ENCODE measurements at regions not wholly inside any gene's neighbourhood (a gene's known extent, or its start where the extent isn't known, plus 50 kb on each side); places are given as distances from the start of the nearest gene placed in this dataset.
"Not testable (repeated sequence)": the region's sequence is repeated elsewhere in the genome, so short reads cannot be mapped to it uniquely, and the experiment has no call there.

DNA sequence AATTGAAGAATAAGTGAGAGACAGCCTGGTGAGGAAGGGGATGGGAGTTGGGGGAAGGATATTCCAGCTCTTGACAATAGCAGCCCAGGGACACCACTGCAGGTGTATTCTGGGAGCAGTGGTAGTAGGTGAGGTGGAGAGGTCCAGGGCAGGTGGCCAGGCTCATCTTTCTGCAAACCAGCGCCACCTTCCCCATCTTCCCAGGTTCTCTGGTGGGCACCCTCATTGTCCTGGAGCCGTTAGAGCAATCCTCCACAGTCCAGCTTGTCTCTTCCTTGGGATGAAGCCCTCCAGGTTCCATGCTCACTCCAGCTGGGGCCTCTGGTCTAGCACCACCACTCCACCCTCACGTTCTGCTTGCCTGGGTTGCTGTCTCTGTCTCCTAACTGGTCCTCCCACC, 97.0 kb downstream of the IER5 start:
- H3K27me3 Mint-ChIP-seq (ENCODE audit: low read depth, unreplicated experiment): peaks cover 51% of the 10 kb centered on the region

DNA sequence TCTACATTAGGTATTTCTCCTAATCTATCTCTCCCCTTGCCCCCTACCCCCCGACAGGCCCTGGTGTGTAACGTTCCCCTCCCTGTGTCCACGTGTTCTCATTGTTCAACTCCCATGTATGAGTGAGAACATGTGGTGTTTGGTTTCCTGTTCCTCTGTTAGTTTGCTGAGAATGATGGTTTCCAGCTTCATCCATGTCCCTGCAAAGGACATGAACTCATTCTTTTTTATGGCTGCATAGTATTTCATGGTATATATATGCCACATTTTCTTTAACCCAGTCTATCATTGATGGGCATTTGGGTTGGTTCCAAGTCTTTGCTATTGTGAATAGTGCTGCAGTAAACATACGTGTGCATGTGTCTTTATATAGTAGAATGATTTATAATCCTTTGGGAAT, 97.6 kb downstream of the IER5 start:
- not testable (repeated sequence) for H3K4me1 Mint-ChIP-seq (ENCODE audit: low read depth, unreplicated experiment); H3K36me3 Mint-ChIP-seq (ENCODE audit: low read depth, unreplicated experiment); H2AFZ ChIP-seq (ENCODE audit: low read depth, low read length); H3K4me1 ChIP-seq (ENCODE audit: insufficient read depth, low read length); H3K4me2 ChIP-seq (ENCODE audit: low read length); H3K9ac ChIP-seq (ENCODE audit: low read length); H3K27ac ChIP-seq (ENCODE audit: low read depth, low read length); FAIRE-seq; H3K4me3 ChIP-seq (ENCODE audit: insufficient read depth, low read depth, low read length); H3K9me3 Mint-ChIP-seq (ENCODE audit: unreplicated experiment); H3K79me2 ChIP-seq (ENCODE audit: insufficient read depth, low read length); H3K4me3 Mint-ChIP-seq (ENCODE audit: unreplicated experiment); H3K27ac Mint-ChIP-seq (ENCODE audit: unreplicated experiment); H4K20me1 ChIP-seq (ENCODE audit: insufficient read depth, low read length); H3K9me3 ChIP-seq (ENCODE audit: insufficient read depth, low read depth, low read length); H3K36me3 ChIP-seq (ENCODE audit: insufficient read depth, low read length); DNase-seq (ENCODE audit: low read depth)
- peaks cover 58% of the 10 kb centered on the region for H3K27me3 Mint-ChIP-seq (ENCODE audit: low read depth, unreplicated experiment)
- H3K27me3 ChIP-seq (ENCODE audit: insufficient read depth, low read length): peaks cover 10% of the 10 kb centered on the region

More for the DNA sequence above, 97.0 kb downstream of the IER5 start:
- H2AFZ ChIP-seq (ENCODE audit: low read depth, low read length): no peak overlapping the region
- no peaks in the 10 kb centered on the region for H4K20me1 ChIP-seq (ENCODE audit: insufficient read depth, low read length)
- Mint-ChIP-seq H3K4me1 (ENCODE audit: low read depth, unreplicated experiment) (peaks cover 2% of the 10 kb centered on the region), H3K9me3 (ENCODE audit: unreplicated experiment) (peaks cover 2% of the 10 kb centered on the region), H3K27ac (ENCODE audit: unreplicated experiment) (no peak overlapping the region), H3K36me3 (ENCODE audit: low read depth, unreplicated experiment) (no peaks in the 10 kb centered on the region), H3K4me3 (ENCODE audit: unreplicated experiment) (no peak overlapping the region)
- H3K4me1 ChIP-seq (ENCODE audit: insufficient read depth, low read length): no peaks in the 10 kb centered on the region
- peaks cover 16% of the 10 kb centered on the region for H3K27me3 ChIP-seq (ENCODE audit: insufficient read depth, low read length)
- no peak overlapping the region for H3K4me2 ChIP-seq (ENCODE audit: low read length)
- TF ChIP-seq EZH2 (IDR thresholded peaks at IDR 0.05; ENCODE audit: insufficient read depth, low read length): no peak
- TF ChIP-seq CTCF (IDR thresholded peaks at IDR 0.05; ENCODE audit: insufficient read depth, low read depth, low read length): no peak
- no peaks in the 10 kb centered on the region for H3K36me3 ChIP-seq (ENCODE audit: insufficient read depth, low read length)
- H3K27ac ChIP-seq (ENCODE audit: low read depth, low read length): no peak overlapping the region
- no peaks in the 10 kb centered on the region for H3K9me3 ChIP-seq (ENCODE audit: insufficient read depth, low read depth, low read length)
- H3K9ac ChIP-seq (ENCODE audit: low read length): no peak overlapping the region
- no peak overlapping the region for H3K4me3 ChIP-seq (ENCODE audit: insufficient read depth, low read depth, low read length)
- no peaks in the 10 kb centered on the region for H3K79me2 ChIP-seq (ENCODE audit: insufficient read depth, low read length)
- DNase-seq (ENCODE audit: low read depth) (no peak), FAIRE-seq (no peak)

GRCh38 chr1:181187337-181188126, 99.0 kb downstream of the IER5 start:
- Histone ChIP-seq H3K36me3 (ENCODE audit: insufficient read depth, low read length) (no peaks in the 10 kb centered on the region), H3K4me1 (ENCODE audit: insufficient read depth, low read length) (no peaks in the 10 kb centered on the region), H3K9me3 (ENCODE audit: insufficient read depth, low read depth, low read length) (no peaks in the 10 kb centered on the region), H2AFZ (ENCODE audit: low read depth, low read length) (no peak overlapping the region), H4K20me1 (ENCODE audit: insufficient read depth, low read length) (no peaks in the 10 kb centered on the region), H3K27me3 (ENCODE audit: insufficient read depth, low read length) (peaks cover 10% of the 10 kb centered on the region), H3K4me2 (ENCODE audit: low read length) (no peak overlapping the region), H3K79me2 (ENCODE audit: insufficient read depth, low read length) (no peaks in the 10 kb centered on the region), H3K27ac (ENCODE audit: low read depth, low read length) (no peak overlapping the region), H3K9ac (ENCODE audit: low read length) (no peak overlapping the region), H3K4me3 (ENCODE audit: insufficient read depth, low read depth, low read length) (no peak overlapping the region)
- DNase-seq (ENCODE audit: low read depth) (no peak), FAIRE-seq (no peak)
- H3K27ac Mint-ChIP-seq (ENCODE audit: unreplicated experiment): no peak overlapping the region
- TF ChIP-seq EZH2 (IDR thresholded peaks at IDR 0.05; ENCODE audit: insufficient read depth, low read length) (no peak), CTCF (IDR thresholded peaks at IDR 0.05; ENCODE audit: insufficient read depth, low read depth, low read length) (no peak)
- peaks cover 68% of the 10 kb centered on the region for H3K27me3 Mint-ChIP-seq (ENCODE audit: low read depth, unreplicated experiment)
- H3K9me3 Mint-ChIP-seq (ENCODE audit: unreplicated experiment): peaks cover 2% of the 10 kb centered on the region
- H3K4me3 Mint-ChIP-seq (ENCODE audit: unreplicated experiment): no peak overlapping the region
- no peaks in the 10 kb centered on the region for H3K36me3 Mint-ChIP-seq (ENCODE audit: low read depth, unreplicated experiment)
- H3K4me1 Mint-ChIP-seq (ENCODE audit: low read depth, unreplicated experiment): no peaks in the 10 kb centered on the region
